ENCODE measurements at regions not wholly inside any gene's neighbourhood (a gene's known extent, or its start where the extent isn't known, plus 50 kb on each side); places are given as distances from the start of the nearest gene placed in this dataset.

- Mint-ChIP-seq H3K27ac (ENCODE audit: unreplicated experiment) (no peak overlapping the region), H3K4me1 (ENCODE audit: low read depth, unreplicated experiment) (peaks cover 12% of the 10 kb centered on the region)
- H2AFZ ChIP-seq (ENCODE audit: low read depth, low read length), result no peak overlapping the region
Measured at GRCh38 chr13:22468045-22468444, 712.7 kb upstream of the SGCG start.

GRCh38 chr13:22468824-22469223, 712.0 kb upstream of the SGCG start:
- Mint-ChIP-seq H3K27ac (ENCODE audit: unreplicated experiment) (no peak overlapping the region), H3K36me3 (ENCODE audit: low read depth, unreplicated experiment) (no peaks in the 10 kb centered on the region), H3K4me3 (ENCODE audit: unreplicated experiment) (no peak overlapping the region), H3K9me3 (ENCODE audit: unreplicated experiment) (peaks cover 3% of the 10 kb centered on the region), H3K4me1 (ENCODE audit: low read depth, unreplicated experiment) (peaks cover 12% of the 10 kb centered on the region), H3K27me3 (ENCODE audit: low read depth, unreplicated experiment) (no peaks in the 10 kb centered on the region)
- DNase-seq (ENCODE audit: low read depth) (no peak), FAIRE-seq (no peak)
- Histone ChIP-seq H3K79me2 (ENCODE audit: insufficient read depth, low read length) (no peaks in the 10 kb centered on the region), H3K36me3 (ENCODE audit: insufficient read depth, low read length) (no peaks in the 10 kb centered on the region), H3K27me3 (ENCODE audit: insufficient read depth, low read length) (no peaks in the 10 kb centered on the region), H3K4me2 (ENCODE audit: low read length) (no peak overlapping the region), H4K20me1 (ENCODE audit: insufficient read depth, low read length) (no peaks in the 10 kb centered on the region), H2AFZ (ENCODE audit: low read depth, low read length) (no peak overlapping the region), H3K27ac (ENCODE audit: low read depth, low read length) (no peak overlapping the region), H3K9me3 (ENCODE audit: insufficient read depth, low read depth, low read length) (no peaks in the 10 kb centered on the region), H3K4me3 (ENCODE audit: insufficient read depth, low read depth, low read length) (no peak overlapping the region), H3K9ac (ENCODE audit: low read length) (no peak overlapping the region), H3K4me1 (ENCODE audit: insufficient read depth, low read length) (no peaks in the 10 kb centered on the region)
- TF ChIP-seq EZH2 (IDR thresholded peaks at IDR 0.05; ENCODE audit: insufficient read depth, low read length) (no peak), CTCF (IDR thresholded peaks at IDR 0.05; ENCODE audit: insufficient read depth, low read depth, low read length) (no peak)

More at GRCh38 chr13:22468045-22468444, 712.7 kb upstream of the SGCG start:
- peaks cover 3% of the 10 kb centered on the region for H3K9me3 Mint-ChIP-seq (ENCODE audit: unreplicated experiment)
- no peak for TF ChIP-seq CTCF (IDR thresholded peaks at IDR 0.05; ENCODE audit: insufficient read depth, low read depth, low read length)
- no peak for TF ChIP-seq EZH2 (IDR thresholded peaks at IDR 0.05; ENCODE audit: insufficient read depth, low read length)
- Histone ChIP-seq H3K27me3 (ENCODE audit: insufficient read depth, low read length) (no peaks in the 10 kb centered on the region), H4K20me1 (ENCODE audit: insufficient read depth, low read length) (no peaks in the 10 kb centered on the region), H3K36me3 (ENCODE audit: insufficient read depth, low read length) (no peaks in the 10 kb centered on the region), H3K9me3 (ENCODE audit: insufficient read depth, low read depth, low read length) (no peaks in the 10 kb centered on the region), H3K4me3 (ENCODE audit: insufficient read depth, low read depth, low read length) (no peak overlapping the region), H3K4me1 (ENCODE audit: insufficient read depth, low read length) (no peaks in the 10 kb centered on the region), H3K9ac (ENCODE audit: low read length) (no peak overlapping the region), H3K4me2 (ENCODE audit: low read length) (no peak overlapping the region), H3K27ac (ENCODE audit: low read depth, low read length) (no peak overlapping the region), H3K79me2 (ENCODE audit: insufficient read depth, low read length) (no peaks in the 10 kb centered on the region)
- no peaks in the 10 kb centered on the region for H3K36me3 Mint-ChIP-seq (ENCODE audit: low read depth, unreplicated experiment)
- no peak overlapping the region for H3K4me3 Mint-ChIP-seq (ENCODE audit: unreplicated experiment)
- FAIRE-seq, result no peak
- no peak for DNase-seq (ENCODE audit: low read depth)
- H3K27me3 Mint-ChIP-seq (ENCODE audit: low read depth, unreplicated experiment), result no peaks in the 10 kb centered on the region

- H3K4me2 ChIP-seq (ENCODE audit: low read length), result no peak overlapping the region
- Mint-ChIP-seq H3K4me3 (ENCODE audit: unreplicated experiment) (no peak overlapping the region), H3K4me1 (ENCODE audit: low read depth, unreplicated experiment) (peaks cover 12% of the 10 kb centered on the region), H3K36me3 (ENCODE audit: low read depth, unreplicated experiment) (no peaks in the 10 kb centered on the region), H3K27ac (ENCODE audit: unreplicated experiment) (peak overlapping the region; percentile 70), H3K27me3 (ENCODE audit: low read depth, unreplicated experiment) (no peaks in the 10 kb centered on the region), H3K9me3 (ENCODE audit: unreplicated experiment) (peaks cover 3% of the 10 kb centered on the region)
- DNase-seq (ENCODE audit: low read depth), result no peak
- no peaks in the 10 kb centered on the region for H4K20me1 ChIP-seq (ENCODE audit: insufficient read depth, low read length)
- no peak for TF ChIP-seq EZH2 (IDR thresholded peaks at IDR 0.05; ENCODE audit: insufficient read depth, low read length)
- no peak for TF ChIP-seq CTCF (IDR thresholded peaks at IDR 0.05; ENCODE audit: insufficient read depth, low read depth, low read length)
- no peaks in the 10 kb centered on the region for H3K4me1 ChIP-seq (ENCODE audit: insufficient read depth, low read length)
- no peak overlapping the region for H2AFZ ChIP-seq (ENCODE audit: low read depth, low read length)
- H3K9ac ChIP-seq (ENCODE audit: low read length), result no peak overlapping the region
- no peaks in the 10 kb centered on the region for H3K27me3 ChIP-seq (ENCODE audit: insufficient read depth, low read length)
- H3K36me3 ChIP-seq (ENCODE audit: insufficient read depth, low read length), result no peaks in the 10 kb centered on the region
- no peak overlapping the region for H3K4me3 ChIP-seq (ENCODE audit: insufficient read depth, low read depth, low read length)
- no peaks in the 10 kb centered on the region for H3K79me2 ChIP-seq (ENCODE audit: insufficient read depth, low read length)
- H3K9me3 ChIP-seq (ENCODE audit: insufficient read depth, low read depth, low read length), result no peaks in the 10 kb centered on the region
- H3K27ac ChIP-seq (ENCODE audit: low read depth, low read length), result no peak overlapping the region
- no peak for FAIRE-seq
Measured at GRCh38 chr13:22469452-22469851, 711.3 kb upstream of the SGCG start.
